ENCODE measurements at regions not wholly inside any gene's neighbourhood (a gene's known extent, or its start where the extent isn't known, plus 50 kb on each side); places are given as distances from the start of the nearest gene placed in this dataset.

GRCh38 chr9:86756576-86757381, 190.5 kb downstream of the GAS1 start:
- no peak for DNase-seq

GRCh38 chr9:86755561-86755941, 191.8 kb downstream of the GAS1 start:
- DNase-seq, result no peak

- no peak for DNase-seq
Observed at GRCh38 chr9:86754581-86755560, 192.4 kb downstream of the GAS1 start.

- DNase-seq, result no peak
Observed at GRCh38 chr9:86753836-86754235, 193.5 kb downstream of the GAS1 start.

GRCh38 chr9:86752733-86753132, 194.6 kb downstream of the GAS1 start:
- no peak for DNase-seq

- no peak for DNase-seq
Observed at GRCh38 chr9:86751956-86752355, 195.3 kb downstream of the GAS1 start.

- no peak for DNase-seq
Observed at GRCh38 chr9:86751207-86751606, 196.1 kb downstream of the GAS1 start.

- DNase-seq, result no peak
Observed at GRCh38 chr9:86749894-86750255, 197.4 kb downstream of the GAS1 start.

- DNase-seq, result no peak
Observed at GRCh38 chr9:86749161-86749893, 198.0 kb downstream of the GAS1 start.

GRCh38 chr9:86747711-86748110, 199.6 kb downstream of the GAS1 start:
- DNase-seq, result no peak

- no peak for DNase-seq
Observed at GRCh38 chr9:86741311-86742208, 205.7 kb downstream of the GAS1 start.

- DNase-seq, result no peak
Observed at GRCh38 chr9:86735772-86736458, 211.4 kb downstream of the GAS1 start.

GRCh38 chr9:86734771-86735170, 212.5 kb downstream of the GAS1 start:
- DNase-seq, result no peak

GRCh38 chr9:86733929-86734328, 213.4 kb downstream of the GAS1 start:
- DNase-seq, result no peak

- DNase-seq, result no peak
Observed at GRCh38 chr9:86732514-86733171, 214.7 kb downstream of the GAS1 start.

GRCh38 chr9:86731511-86732063, 215.7 kb downstream of the GAS1 start:
- DNase-seq, result no peak

GRCh38 chr9:86730163-86730928, 217.0 kb downstream of the GAS1 start:
- no peak for DNase-seq

- no peak for DNase-seq
Observed at GRCh38 chr9:86724529-86724928, 222.8 kb downstream of the GAS1 start.

GRCh38 chr9:86723346-86723745, 224.0 kb downstream of the GAS1 start:
- DNase-seq, result no peak

- no peak for DNase-seq
Observed at GRCh38 chr9:86722706-86723075, 224.6 kb downstream of the GAS1 start.
